GM23338 (cell line): ENCODE measurements at regions not wholly inside any gene's neighbourhood (a gene's known extent, or its start where the extent isn't known, plus 50 kb on each side); places are given as distances from the start of the nearest gene placed in this dataset.

Experiments
- CTCF ChIP-seq, 2 experiments: fragments of 200-600 bp in 1 of 2; sonication (generic) in 1 of 2; conservative IDR thresholded peaks; 2 replicates each; pipeline versions ENCODE4 v1.5.1 to v1.6.1; 2016 to 2017; ENCODE audit warnings: antibody characterized with exemption in 2 of 2, low read depth in 2 of 2, mild to moderate bottlenecking in 2 of 2, moderate library complexity in 1 of 2
- EZH2phosphoT487 ChIP-seq: fragments of 200-600 bp; sonication (generic); IDR thresholded peaks from one replicate; pipeline ENCODE4 v1.8.1; 2018; ENCODE audit warnings: antibody characterized with exemption; ENCODE audit not compliant: unreplicated experiment

- no peak for TF ChIP-seq CTCF (conservative IDR thresholded peaks at IDR 0.05; ENCODE audit: low read depth in 2 of 2)
- no peak for TF ChIP-seq EZH2phosphoT487
These were observed 139.4 kb upstream of the SLC7A14 start for GRCh38 chr3:170725285-170725731.
